PC-3 (cell line): ENCODE measurements at regions not wholly inside any gene's neighbourhood (a gene's known extent, or its start where the extent isn't known, plus 50 kb on each side); places are given as distances from the start of the nearest gene placed in this dataset.

Experiments used
- ATAC-seq: fragments of 200-7000 bp; cut with Tn5 transposase; 2 replicates; pipeline ENCODE4 v1.9.1; 2020; ENCODE audit warnings: mild to moderate bottlenecking, moderate library complexity
- BruUV-seq: library from RNA; stranded (reverse); fragments of 400-500 nt; replicated peaks from 2 replicates; lab custom pipeline; 2021; lab: Mats Ljungman, UMichigan
- CTCF ChIA-PET: fragments of 300-600 bp; sonication (Branson Sonifier 250); formaldehyde crosslinking; loops from one replicate; lab custom pipeline; 2022; ENCODE audit warnings: antibody characterized with exemption; lab: Charles Lee
- POLR2A ChIA-PET: fragments of 300-600 bp; sonication (Branson Sonifier 250); formaldehyde crosslinking; loops from one replicate; lab custom pipeline; 2022; ENCODE audit warnings: antibody characterized with exemption; ENCODE audit not compliant: unreplicated experiment; lab: Charles Lee
- DNase-seq: peaks from one replicate; pipeline ENCODE4 v3.0.0-alpha.2; 2015
- H2AFZ ChIP-seq: fragments of 300-600 bp; sonication (generic); 2 replicates; pipeline ENCODE4 v1.6.0; 2016; ENCODE audit warnings: antibody characterized with exemption, low read length
- H3F3A ChIP-seq: fragments of 300-600 bp; sonication (generic); one replicate; pipeline ENCODE4 v1.6.0; 2017; ENCODE audit warnings: antibody characterized with exemption, low read length, control low read depth, mild to moderate bottlenecking; ENCODE audit not compliant: unreplicated experiment
- H3K27ac ChIP-seq: fragments of 300-600 bp; sonication (generic); 2 replicates; pipeline ENCODE4 v1.5.1; 2016; ENCODE audit warnings: mild to moderate bottlenecking, low read length
- H3K27me3 ChIP-seq: fragments of 300-600 bp; sonication (generic); 2 replicates; pipeline ENCODE4 v1.6.1; 2016; ENCODE audit warnings: low read length, mixed read lengths
- H3K36me3 ChIP-seq: fragments of 300-600 bp; sonication (generic); 2 replicates; pipeline ENCODE4 v1.6.1; 2016; ENCODE audit warnings: low read depth, mixed run types, low read length, mixed read lengths
- H3K4me1 ChIP-seq: fragments of 300-600 bp; sonication (generic); 2 replicates; pipeline ENCODE4 v1.5.1; 2016; ENCODE audit warnings: low read length; ENCODE audit not compliant: insufficient read depth
- H3K4me2 ChIP-seq: fragments of 300-600 bp; sonication (generic); 2 replicates; pipeline ENCODE4 v1.6.0; 2016; ENCODE audit warnings: low read length
- H3K4me3 ChIP-seq: fragments of 300-600 bp; sonication (generic); 2 replicates; pipeline ENCODE4 v1.5.1; 2016; ENCODE audit warnings: mild to moderate bottlenecking, low read length, mixed read lengths
- H3K79me2 ChIP-seq: fragments of 300-600 bp; sonication (generic); 2 replicates; pipeline ENCODE4 v1.6.1; 2017; ENCODE audit warnings: low read length, mixed read lengths
- H3K9ac ChIP-seq: fragments of 300-600 bp; sonication (generic); 2 replicates; pipeline ENCODE4 v1.6.0; 2016; ENCODE audit warnings: mild to moderate bottlenecking, low read length
- H3K9me2 ChIP-seq: fragments of 300-600 bp; sonication (generic); replicated peaks from 2 replicates; pipeline ENCODE4 v1.6.1; 2016; ENCODE audit warnings: mixed run types, low read length, mixed read lengths
- H3K9me3 ChIP-seq: fragments of 300-600 bp; sonication (generic); 2 replicates; pipeline ENCODE4 v1.6.1; 2016; ENCODE audit warnings: low read length, mixed read lengths
- H4K20me1 ChIP-seq: fragments of 300-600 bp; sonication (generic); 2 replicates; pipeline ENCODE4 v1.6.1; 2016; ENCODE audit warnings: low read length, mixed read lengths
- CTCF ChIP-seq: fragments of 300-600 bp; sonication (generic); conservative IDR thresholded peaks from 2 replicates; pipeline ENCODE4 v1.5.1; 2017; ENCODE audit warnings: antibody characterized with exemption, low read depth, mild to moderate bottlenecking, low read length
- EZH2 ChIP-seq: fragments of 300-600 bp; sonication (generic); IDR thresholded peaks from one replicate; pipeline ENCODE4 v1.6.1; 2017; ENCODE audit warnings: antibody characterized with exemption, mild to moderate bottlenecking, low read length; ENCODE audit not compliant: unreplicated experiment
- EZH2phosphoT487 ChIP-seq: fragments of 300-600 bp; sonication (generic); IDR thresholded peaks from 2 replicates; pipeline ENCODE4 v1.6.1; 2018; ENCODE audit warnings: mild to moderate bottlenecking, antibody characterized with exemption, low read length, borderline replicate concordance
- intact Hi-C: fragments of 100-400 bp; cut with micrococcal nuclease; formaldehyde crosslinking; loops from 2 replicates; pipeline ENCODE4 v1.9.0; 2023

- H2AFZ ChIP-seq = no peak overlapping the region
- H3K9me2 ChIP-seq = no peaks in the 10 kb centered on the region
- no peak for ATAC-seq
- ChIA-PET POLR2A (no interaction called here), CTCF (no interaction called here)
- DNase-seq = no peak
- H3K9me3 ChIP-seq = no peaks in the 10 kb centered on the region
- no peak overlapping the region for H3K27ac ChIP-seq
- H3K79me2 ChIP-seq = no peaks in the 10 kb centered on the region
- H3K4me3 ChIP-seq = no peak overlapping the region
- TF ChIP-seq EZH2 (no peak), CTCF (no peak), EZH2phosphoT487 (no peak)
- H3K9ac ChIP-seq = no peak overlapping the region
- H3K4me1 ChIP-seq = no peaks in the 10 kb centered on the region
- H4K20me1 ChIP-seq = no peaks in the 10 kb centered on the region
- intact Hi-C loops = no loop called here
- no peaks in the 10 kb centered on the region for H3F3A ChIP-seq
- H3K27me3 ChIP-seq = 0 out of 2 replicates have a peak, but pooled peaks cover 4% of the 10 kb centered on the region
- no TSS peak for BruUV-seq
- no peak overlapping the region for H3K4me2 ChIP-seq
- H3K36me3 ChIP-seq = no peaks in the 10 kb centered on the region
Observed at GRCh38 chr15:26438718-26439117, 334.1 kb downstream of the GABRB3 start.

GRCh38 chr15:26438316-26438715 lies 334.6 kb downstream of the GABRB3 start:
- Histone ChIP-seq H4K20me1 (no peaks in the 10 kb centered on the region), H3K27me3 (0 out of 2 replicates have a peak, but pooled peaks cover 4% of the 10 kb centered on the region), H3K9me3 (no peaks in the 10 kb centered on the region), H3K4me1 (no peaks in the 10 kb centered on the region), H3K4me2 (no peak overlapping the region), H3K27ac (no peak overlapping the region), H3F3A (no peaks in the 10 kb centered on the region), H3K9me2 (no peaks in the 10 kb centered on the region), H3K79me2 (no peaks in the 10 kb centered on the region), H2AFZ (no peak overlapping the region), H3K36me3 (no peaks in the 10 kb centered on the region), H3K4me3 (no peak overlapping the region), H3K9ac (no peak overlapping the region)
- DNase-seq (no peak), ATAC-seq (no peak)
- ChIA-PET POLR2A (no interaction called here), CTCF (no interaction called here)
- no TSS peak for BruUV-seq
- no peak for TF ChIP-seq EZH2
- no peak for TF ChIP-seq CTCF
- TF ChIP-seq EZH2phosphoT487 = no peak
- intact Hi-C loops = no loop called here

GRCh38 chr15:26433818-26434217 lies 339.0 kb downstream of the GABRB3 start:
- H2AFZ ChIP-seq = no peak overlapping the region
- BruUV-seq = no TSS peak
- ChIA-PET POLR2A (no interaction called here), CTCF (no interaction called here)
- no peak overlapping the region for H3K4me3 ChIP-seq
- H3K4me1 ChIP-seq = no peaks in the 10 kb centered on the region
- no peaks in the 10 kb centered on the region for H3K79me2 ChIP-seq
- H3F3A ChIP-seq = no peaks in the 10 kb centered on the region
- TF ChIP-seq EZH2phosphoT487 (no peak), EZH2 (no peak), CTCF (no peak)
- no peak for DNase-seq
- H3K27ac ChIP-seq = no peak overlapping the region
- H4K20me1 ChIP-seq = no peaks in the 10 kb centered on the region
- H3K27me3 ChIP-seq = no peaks in the 10 kb centered on the region
- H3K9me2 ChIP-seq = no peaks in the 10 kb centered on the region
- no peak overlapping the region for H3K4me2 ChIP-seq
- no peak overlapping the region for H3K9ac ChIP-seq
- ATAC-seq = no peak
- no peaks in the 10 kb centered on the region for H3K36me3 ChIP-seq
- 0 out of 2 replicates have a peak, but pooled peaks cover under 1% of the 10 kb centered on the region for H3K9me3 ChIP-seq
- intact Hi-C loops = no loop called here
